Retinal pigment epithelial cell (primary cell): ENCODE measurements at regions not wholly inside any gene's neighbourhood (a gene's known extent, or its start where the extent isn't known, plus 50 kb on each side); places are given as distances from the start of the nearest gene placed in this dataset.

ENCODE experiments used
- DNase-seq: peaks from one replicate; pipeline ENCODE4 v3.0.0-alpha.2; 2010; ENCODE audit warnings: low read depth
- H3K4me3 ChIP-seq: 2 replicates; pipeline ENCODE4 v1.5.1; 2011; ENCODE audit warnings: mild to moderate bottlenecking, low read length, control low read depth, moderate library complexity
- TF ChIP-seq, protein P1 (sequence below): conservative IDR thresholded peaks from 2 replicates; pipeline ENCODE4 v1.5.1; 2011; ENCODE audit warnings: low read depth, low read length, control low read depth, inconsistent platforms

DNA sequence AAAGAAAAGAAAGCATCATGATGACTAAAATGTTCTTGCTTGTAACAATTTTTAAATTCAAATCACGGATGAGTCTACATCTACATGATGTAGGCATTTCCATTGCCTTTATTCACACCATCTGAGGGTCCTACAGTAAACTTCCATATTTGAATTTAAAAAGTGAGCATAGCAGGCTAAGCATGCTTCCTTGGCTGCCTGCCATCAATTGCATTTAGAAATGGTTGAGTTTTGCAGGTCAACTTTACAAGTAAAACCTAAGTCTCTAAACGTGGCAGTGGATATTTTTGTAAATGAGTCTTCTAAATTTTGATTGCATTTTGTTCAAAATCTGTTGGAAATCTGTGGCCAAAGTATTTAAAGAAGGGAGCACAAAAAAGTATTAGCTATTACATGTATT is 136.5 kb upstream of the PTCH1 start:
- no peak for DNase-seq
- TF ChIP-seq, protein P1, sequence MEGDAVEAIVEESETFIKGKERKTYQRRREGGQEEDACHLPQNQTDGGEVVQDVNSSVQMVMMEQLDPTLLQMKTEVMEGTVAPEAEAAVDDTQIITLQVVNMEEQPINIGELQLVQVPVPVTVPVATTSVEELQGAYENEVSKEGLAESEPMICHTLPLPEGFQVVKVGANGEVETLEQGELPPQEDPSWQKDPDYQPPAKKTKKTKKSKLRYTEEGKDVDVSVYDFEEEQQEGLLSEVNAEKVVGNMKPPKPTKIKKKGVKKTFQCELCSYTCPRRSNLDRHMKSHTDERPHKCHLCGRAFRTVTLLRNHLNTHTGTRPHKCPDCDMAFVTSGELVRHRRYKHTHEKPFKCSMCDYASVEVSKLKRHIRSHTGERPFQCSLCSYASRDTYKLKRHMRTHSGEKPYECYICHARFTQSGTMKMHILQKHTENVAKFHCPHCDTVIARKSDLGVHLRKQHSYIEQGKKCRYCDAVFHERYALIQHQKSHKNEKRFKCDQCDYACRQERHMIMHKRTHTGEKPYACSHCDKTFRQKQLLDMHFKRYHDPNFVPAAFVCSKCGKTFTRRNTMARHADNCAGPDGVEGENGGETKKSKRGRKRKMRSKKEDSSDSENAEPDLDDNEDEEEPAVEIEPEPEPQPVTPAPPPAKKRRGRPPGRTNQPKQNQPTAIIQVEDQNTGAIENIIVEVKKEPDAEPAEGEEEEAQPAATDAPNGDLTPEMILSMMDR, result no peak
- no peak overlapping the region for H3K4me3 ChIP-seq

GRCh38 chr9:95650720-95651119 is 133.9 kb upstream of the PTCH1 start:
- no peak for DNase-seq
- TF ChIP-seq, protein P1, result no peak
- H3K4me3 ChIP-seq, result no peak overlapping the region

- TF ChIP-seq, protein P1, result no peak
- no peak overlapping the region for H3K4me3 ChIP-seq
- no peak for DNase-seq
These were observed 133.0 kb upstream of the PTCH1 start for GRCh38 chr9:95649801-95650213.

GRCh38 chr9:95648225-95648624 is 131.5 kb upstream of the PTCH1 start:
- H3K4me3 ChIP-seq, result no peak overlapping the region
- TF ChIP-seq, protein P1, result no peak
- DNase-seq, result no peak

DNA sequence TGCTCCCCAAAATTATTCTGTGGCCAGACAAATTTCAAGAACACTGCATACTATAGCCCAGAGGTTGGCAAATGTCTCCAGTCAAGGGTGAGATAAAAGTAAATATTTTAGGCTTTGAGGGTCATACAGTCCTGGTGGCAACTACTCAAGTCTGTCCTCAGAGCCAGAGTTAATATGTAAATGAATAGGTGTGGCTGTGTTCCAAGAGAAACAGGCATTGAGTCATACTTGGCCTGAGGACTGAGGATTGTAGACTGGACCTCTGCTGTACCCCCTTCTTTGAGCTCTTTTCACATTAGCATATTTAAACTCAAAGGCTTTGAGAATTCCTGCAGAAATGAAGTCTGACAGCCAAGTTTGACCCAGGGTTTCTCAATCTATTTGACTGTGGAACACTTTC is 129.2 kb upstream of the PTCH1 start:
- H3K4me3 ChIP-seq, result no peak overlapping the region
- TF ChIP-seq, protein P1, result no peak
- DNase-seq, result no peak

DNA sequence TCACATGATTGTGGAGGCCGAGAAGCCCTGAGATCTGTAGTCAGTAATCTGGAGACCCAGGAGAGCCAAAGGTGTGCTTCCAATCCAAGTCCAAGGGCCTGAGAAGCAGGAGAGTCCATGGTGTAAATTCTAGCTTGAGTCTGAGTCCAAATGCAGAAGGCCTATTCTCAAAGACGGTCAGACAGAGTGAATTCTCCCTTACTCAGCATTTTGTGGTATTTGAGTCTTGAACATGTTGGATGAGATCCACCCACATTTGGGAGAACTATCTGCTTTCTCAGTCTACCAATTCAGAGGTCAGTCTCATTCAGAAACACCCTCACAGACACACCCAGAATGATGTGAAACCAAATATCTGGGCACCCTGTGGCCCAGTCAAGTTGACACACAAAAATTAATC is 128.8 kb upstream of the PTCH1 start:
- no peak overlapping the region for H3K4me3 ChIP-seq
- no peak for DNase-seq
- TF ChIP-seq, protein P1, result no peak

DNA sequence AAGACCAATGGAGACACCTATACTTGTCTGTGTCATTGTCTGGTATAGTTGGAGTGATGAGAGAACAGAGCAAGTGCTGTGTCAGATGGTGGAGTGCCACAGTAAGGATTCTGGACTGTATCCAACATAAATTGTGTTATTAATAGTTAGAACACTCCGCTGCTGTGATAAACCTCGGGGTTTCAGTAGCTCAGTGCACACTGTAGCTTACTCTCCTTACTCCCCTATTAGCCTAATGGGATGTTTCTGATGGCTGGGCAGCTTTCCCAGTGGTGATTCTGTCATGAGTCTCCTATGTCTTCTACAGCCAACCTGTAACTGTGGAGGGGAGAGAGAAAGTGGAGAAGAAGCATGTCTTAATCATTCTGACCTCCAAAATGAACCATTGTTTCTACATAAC is 127.6 kb upstream of the PTCH1 start:
- no peak for DNase-seq
- no peak overlapping the region for H3K4me3 ChIP-seq
- TF ChIP-seq, protein P1, result no peak
